ENCODE measurements at regions not wholly inside any gene's neighbourhood (a gene's known extent, or its start where the extent isn't known, plus 50 kb on each side); places are given as distances from the start of the nearest gene placed in this dataset.

DNA sequence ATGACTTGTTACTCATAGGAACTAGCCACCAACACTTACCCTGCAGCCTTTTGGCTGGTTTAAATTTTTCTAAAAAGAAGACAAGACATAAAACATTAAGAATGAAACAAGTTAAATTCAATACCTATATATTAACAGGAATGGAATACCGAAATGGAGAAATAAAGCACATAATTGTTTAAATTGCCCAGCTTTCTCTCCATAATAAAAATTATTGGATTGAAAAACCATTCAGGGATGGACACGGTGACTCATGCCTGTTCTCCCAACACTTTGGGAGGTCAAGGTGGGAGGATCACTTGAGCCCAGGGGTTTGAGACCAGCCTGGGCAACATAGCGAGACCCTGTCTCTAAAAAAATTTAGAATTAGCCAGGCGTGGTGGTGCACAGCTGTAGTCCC is 179.4 kb upstream of the MKLN1 start:
- no peak for TF ChIP-seq EZH2 (IDR thresholded peaks at IDR 0.05; ENCODE audit: borderline replicate concordance, low read length)
- TF ChIP-seq, protein P1, sequence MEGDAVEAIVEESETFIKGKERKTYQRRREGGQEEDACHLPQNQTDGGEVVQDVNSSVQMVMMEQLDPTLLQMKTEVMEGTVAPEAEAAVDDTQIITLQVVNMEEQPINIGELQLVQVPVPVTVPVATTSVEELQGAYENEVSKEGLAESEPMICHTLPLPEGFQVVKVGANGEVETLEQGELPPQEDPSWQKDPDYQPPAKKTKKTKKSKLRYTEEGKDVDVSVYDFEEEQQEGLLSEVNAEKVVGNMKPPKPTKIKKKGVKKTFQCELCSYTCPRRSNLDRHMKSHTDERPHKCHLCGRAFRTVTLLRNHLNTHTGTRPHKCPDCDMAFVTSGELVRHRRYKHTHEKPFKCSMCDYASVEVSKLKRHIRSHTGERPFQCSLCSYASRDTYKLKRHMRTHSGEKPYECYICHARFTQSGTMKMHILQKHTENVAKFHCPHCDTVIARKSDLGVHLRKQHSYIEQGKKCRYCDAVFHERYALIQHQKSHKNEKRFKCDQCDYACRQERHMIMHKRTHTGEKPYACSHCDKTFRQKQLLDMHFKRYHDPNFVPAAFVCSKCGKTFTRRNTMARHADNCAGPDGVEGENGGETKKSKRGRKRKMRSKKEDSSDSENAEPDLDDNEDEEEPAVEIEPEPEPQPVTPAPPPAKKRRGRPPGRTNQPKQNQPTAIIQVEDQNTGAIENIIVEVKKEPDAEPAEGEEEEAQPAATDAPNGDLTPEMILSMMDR (conservative IDR thresholded peaks at IDR 0.05 in 1 of 2, IDR thresholded peaks at IDR 0.05 in 1 of 2; ENCODE audit: extremely low read depth in 1 of 2, insufficient read depth in 1 of 2, low read depth in 1 of 2, low read length in 2 of 2) = no peak

All from mammary epithelial cell (primary cell).